ENCODE measurements at regions not wholly inside any gene's neighbourhood (a gene's known extent, or its start where the extent isn't known, plus 50 kb on each side); places are given as distances from the start of the nearest gene placed in this dataset.

DNA sequence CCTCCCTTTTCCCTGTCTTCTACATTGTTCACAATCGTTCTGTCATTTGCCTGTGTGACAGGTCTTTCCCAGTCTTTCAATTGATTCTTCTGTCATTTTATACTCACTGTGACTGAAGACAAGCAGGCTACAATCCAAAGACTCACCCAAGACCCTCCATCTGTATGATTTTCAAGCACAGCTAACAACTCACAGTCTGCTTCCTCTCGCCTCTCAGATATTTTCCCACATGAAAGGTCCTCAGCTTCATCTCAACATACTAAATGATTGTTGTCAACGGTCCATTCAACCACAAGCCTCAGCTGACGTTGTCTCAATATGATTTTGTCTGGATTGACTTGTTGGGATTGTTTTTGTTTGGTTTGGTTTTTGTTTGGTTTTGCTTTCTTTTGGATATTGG, 346.5 kb downstream of the NFIB start:
- TF ChIP-seq, protein P1, sequence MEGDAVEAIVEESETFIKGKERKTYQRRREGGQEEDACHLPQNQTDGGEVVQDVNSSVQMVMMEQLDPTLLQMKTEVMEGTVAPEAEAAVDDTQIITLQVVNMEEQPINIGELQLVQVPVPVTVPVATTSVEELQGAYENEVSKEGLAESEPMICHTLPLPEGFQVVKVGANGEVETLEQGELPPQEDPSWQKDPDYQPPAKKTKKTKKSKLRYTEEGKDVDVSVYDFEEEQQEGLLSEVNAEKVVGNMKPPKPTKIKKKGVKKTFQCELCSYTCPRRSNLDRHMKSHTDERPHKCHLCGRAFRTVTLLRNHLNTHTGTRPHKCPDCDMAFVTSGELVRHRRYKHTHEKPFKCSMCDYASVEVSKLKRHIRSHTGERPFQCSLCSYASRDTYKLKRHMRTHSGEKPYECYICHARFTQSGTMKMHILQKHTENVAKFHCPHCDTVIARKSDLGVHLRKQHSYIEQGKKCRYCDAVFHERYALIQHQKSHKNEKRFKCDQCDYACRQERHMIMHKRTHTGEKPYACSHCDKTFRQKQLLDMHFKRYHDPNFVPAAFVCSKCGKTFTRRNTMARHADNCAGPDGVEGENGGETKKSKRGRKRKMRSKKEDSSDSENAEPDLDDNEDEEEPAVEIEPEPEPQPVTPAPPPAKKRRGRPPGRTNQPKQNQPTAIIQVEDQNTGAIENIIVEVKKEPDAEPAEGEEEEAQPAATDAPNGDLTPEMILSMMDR (IDR thresholded peaks at IDR 0.05; ENCODE audit: low read depth, low read length): no peak
- Histone ChIP-seq H3K9me3 (ENCODE audit: low read depth) (no peaks in the 10 kb centered on the region), H3K4me3 (no peak overlapping the region), H3K27ac (no peak overlapping the region), H3K27me3 (no peaks in the 10 kb centered on the region), H3K36me3 (no peaks in the 10 kb centered on the region), H3K4me1 (ENCODE audit: low read depth) (peaks cover 9% of the 10 kb centered on the region)
- no peak for DNase-seq (ENCODE audit: low read depth in 1 of 2, low spot score in 1 of 2)

DNA sequence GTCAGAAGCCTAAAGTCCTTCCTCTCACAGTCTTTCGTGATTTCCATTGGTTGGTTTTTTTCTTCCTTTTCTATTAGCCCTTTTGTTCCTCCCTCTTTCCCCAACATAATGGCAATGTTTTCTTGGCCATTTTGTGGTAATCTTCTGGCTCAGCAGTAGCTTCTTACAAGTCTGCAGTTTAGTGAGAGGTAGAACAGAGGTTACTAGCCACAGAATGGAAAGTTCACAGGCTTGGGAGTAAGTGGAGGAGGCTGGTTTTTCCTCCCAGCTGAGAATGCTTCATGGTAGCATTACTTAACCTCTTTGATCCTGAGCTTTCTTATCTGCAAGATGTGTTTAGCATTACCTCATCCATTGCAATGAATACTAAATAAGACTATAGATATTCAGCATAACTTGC, 346.9 kb downstream of the NFIB start:
- Histone ChIP-seq H3K27me3 (no peaks in the 10 kb centered on the region), H3K36me3 (no peaks in the 10 kb centered on the region), H3K4me1 (ENCODE audit: low read depth) (peaks cover 5% of the 10 kb centered on the region), H3K4me3 (no peak overlapping the region), H3K27ac (no peak overlapping the region), H3K9me3 (ENCODE audit: low read depth) (no peaks in the 10 kb centered on the region)
- peak in 1 of 2 donors; percentile 29 for DNase-seq (ENCODE audit: low read depth in 1 of 2, low spot score in 1 of 2)
- TF ChIP-seq, protein P1 (IDR thresholded peaks at IDR 0.05; ENCODE audit: low read depth, low read length): no peak

- Histone ChIP-seq H3K36me3 (no peaks in the 10 kb centered on the region), H3K27ac (no peak overlapping the region), H3K9me3 (ENCODE audit: low read depth) (no peaks in the 10 kb centered on the region), H3K4me3 (no peak overlapping the region), H3K4me1 (ENCODE audit: low read depth) (no peaks in the 10 kb centered on the region), H3K27me3 (no peaks in the 10 kb centered on the region)
- TF ChIP-seq, protein P1 (IDR thresholded peaks at IDR 0.05; ENCODE audit: low read depth, low read length): no peak
- DNase-seq (ENCODE audit: low read depth in 1 of 2, low spot score in 1 of 2): no peak
Measured at GRCh38 chr9:13963005-13963653, 350.8 kb downstream of the NFIB start.

DNA sequence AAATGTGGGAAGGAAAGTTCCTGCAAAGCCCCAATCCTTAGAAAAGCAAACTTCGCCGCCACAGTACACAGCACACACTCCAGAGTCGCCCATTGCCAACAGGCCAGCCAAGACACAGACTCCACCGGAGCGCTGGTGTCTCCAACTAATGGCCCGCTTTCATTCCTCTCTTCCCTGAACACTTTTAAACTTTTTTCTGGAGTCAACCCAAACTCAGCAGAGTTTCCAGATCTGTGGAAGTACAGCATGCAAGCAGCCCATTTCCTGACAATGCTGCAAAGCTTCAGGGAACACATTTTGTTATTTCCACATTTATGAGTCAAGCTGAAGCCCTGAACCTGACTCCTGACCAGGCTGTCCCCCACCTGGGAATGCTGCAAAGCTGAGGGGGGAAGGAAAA, 351.9 kb downstream of the NFIB start:
- Histone ChIP-seq H3K36me3 (no peaks in the 10 kb centered on the region), H3K27me3 (no peaks in the 10 kb centered on the region), H3K27ac (no peak overlapping the region), H3K4me1 (ENCODE audit: low read depth) (no peaks in the 10 kb centered on the region), H3K9me3 (ENCODE audit: low read depth) (no peaks in the 10 kb centered on the region), H3K4me3 (no peak overlapping the region)
- DNase-seq (ENCODE audit: low read depth in 1 of 2, low spot score in 1 of 2): peak in 1 of 2 donors; percentile 59
- TF ChIP-seq, protein P1 (IDR thresholded peaks at IDR 0.05; ENCODE audit: low read depth, low read length): no peak

DNA sequence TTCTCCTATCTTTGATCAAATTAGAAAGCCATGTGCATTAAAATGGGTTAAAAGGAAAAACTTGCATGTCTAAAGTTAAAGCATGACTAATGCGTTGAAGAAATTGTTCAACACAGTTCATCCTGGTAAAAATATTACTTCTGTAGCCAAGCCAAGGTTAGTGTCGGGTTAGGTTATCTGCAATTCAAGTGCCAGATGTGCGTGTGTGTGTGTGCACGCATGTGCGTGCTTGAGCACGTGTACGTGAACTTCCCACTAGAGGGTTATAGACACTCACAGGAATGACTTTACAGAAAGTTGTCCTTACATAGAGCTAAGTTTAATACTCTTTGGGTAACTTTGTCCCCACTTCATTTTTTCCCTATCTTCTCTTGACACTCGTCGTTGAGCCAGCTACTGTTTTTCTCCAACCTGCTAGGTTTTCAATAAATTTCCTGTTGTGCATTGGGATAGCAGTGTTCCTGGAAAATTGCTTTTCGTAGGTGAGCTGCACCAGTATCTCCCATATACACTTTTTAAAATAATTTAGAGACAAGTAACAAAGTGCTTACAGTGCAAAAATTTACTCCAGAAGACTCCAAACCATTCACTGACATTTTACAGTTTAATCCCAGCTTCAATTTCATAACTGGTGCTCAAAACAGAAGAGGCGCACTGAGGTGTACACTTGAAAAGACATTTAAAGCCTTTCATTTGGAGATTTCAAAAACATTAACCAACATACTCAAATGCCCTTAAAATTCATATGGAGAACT, 353.8 kb downstream of the NFIB start:
- no peak overlapping the region for H3K4me3 ChIP-seq
- H3K27ac ChIP-seq: no peak overlapping the region
- TF ChIP-seq, protein P1 (IDR thresholded peaks at IDR 0.05; ENCODE audit: low read depth, low read length): no peak
- H3K36me3 ChIP-seq: no peaks in the 10 kb centered on the region
- H3K27me3 ChIP-seq: no peaks in the 10 kb centered on the region
- H3K4me1 ChIP-seq (ENCODE audit: low read depth): no peaks in the 10 kb centered on the region
- H3K9me3 ChIP-seq (ENCODE audit: low read depth): no peaks in the 10 kb centered on the region
- peak in 1 of 2 donors; percentile 36 for DNase-seq (ENCODE audit: low read depth in 1 of 2, low spot score in 1 of 2)
